ENCODE measurements at regions not wholly inside any gene's neighbourhood (a gene's known extent, or its start where the extent isn't known, plus 50 kb on each side); places are given as distances from the start of the nearest gene placed in this dataset.

- no peak for TF ChIP-seq CTCF (IDR thresholded peaks at IDR 0.05)
- no peak for TF ChIP-seq POLR2A (IDR thresholded peaks at IDR 0.05)
Measured at GRCh38 chr1:192873836-192874235, 65.0 kb downstream of the RGS2 start.

Data from thyroid gland (tissue), 4 donors.